ENCODE measurements at regions not wholly inside any gene's neighbourhood (a gene's known extent, or its start where the extent isn't known, plus 50 kb on each side); places are given as distances from the start of the nearest gene placed in this dataset.

DNA sequence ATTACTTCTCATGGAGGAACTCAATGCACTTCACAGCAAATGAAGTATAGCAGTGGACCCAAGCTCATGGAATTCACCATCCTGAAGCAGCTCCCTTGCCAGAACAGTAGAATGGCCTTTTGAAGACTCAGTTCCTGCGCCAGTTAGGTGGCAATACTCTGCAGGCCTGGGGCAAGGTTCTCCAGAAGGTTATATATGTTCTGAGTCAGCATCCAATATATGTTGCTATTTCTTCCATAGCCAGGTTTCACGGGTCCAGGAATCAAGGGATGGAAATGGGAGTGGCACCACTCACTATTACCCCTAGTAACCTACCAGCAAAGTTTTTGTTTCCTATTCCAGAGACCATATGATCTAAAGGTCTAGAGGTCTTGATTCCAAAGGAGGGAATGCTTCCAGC lies 56.4 kb upstream of the CNKSR3 start:
- no peaks in the 10 kb centered on the region for H3K27me3 Mint-ChIP-seq (ENCODE audit: low read depth in 3 of 3)
- Histone ChIP-seq H4K20me1 (ENCODE audit: insufficient read depth, low read length) (no peaks in the 10 kb centered on the region), H3K9ac (ENCODE audit: insufficient read depth, low read length, poor library complexity, severe bottlenecking) (no peak overlapping the region), H3K36me3 (replicated peaks in 1 of 2; ENCODE audit: control insufficient read depth in 1 of 2, insufficient read depth in 2 of 2, low read length in 2 of 2) (no peaks in the 10 kb centered on the region), H3K4me3 (replicated peaks in 1 of 3; ENCODE audit: low read depth in 2 of 3, low read length in 3 of 3) (no peak overlapping the region), H3K9me3 (replicated peaks in 1 of 2; ENCODE audit: control insufficient read depth in 1 of 2, insufficient read depth in 1 of 2, low read length in 2 of 2) (no peaks in the 10 kb centered on the region), H3K27me3 (ENCODE audit: control insufficient read depth in 2 of 2, insufficient read depth in 2 of 2, low read length in 2 of 2) (no peaks in the 10 kb centered on the region), H3K4me1 (ENCODE audit: control insufficient read depth in 1 of 2, insufficient read depth in 2 of 2, low read length in 2 of 2) (no peaks in the 10 kb centered on the region), H3K4me2 (replicated peaks; ENCODE audit: extremely low read depth, low read length, poor library complexity, severe bottlenecking) (no peak overlapping the region), H3K79me2 (ENCODE audit: insufficient read depth, low read length) (no peaks in the 10 kb centered on the region), H3K27ac (ENCODE audit: low read depth in 1 of 2, low read length in 2 of 2) (no peak overlapping the region), H2AFZ (ENCODE audit: insufficient read depth, low read depth, low read length, poor library complexity, severe bottlenecking) (no peak overlapping the region)
- intact Hi-C loops (cut with micrococcal nuclease), result no loop called here
- H3K4me3 Mint-ChIP-seq, result no peak overlapping the region
- DNase-seq, result no peak
- peaks cover 0 to 7% (median under 1%) of the 10 kb centered on the region in 7 donors for H3K9me3 Mint-ChIP-seq
- H3K27ac Mint-ChIP-seq, result no peak overlapping the region
- 83% methylated on average over 1 of the region's 2 CpGs for WGBS (ENCODE audit: insufficient coverage)
- TF ChIP-seq, protein P1, sequence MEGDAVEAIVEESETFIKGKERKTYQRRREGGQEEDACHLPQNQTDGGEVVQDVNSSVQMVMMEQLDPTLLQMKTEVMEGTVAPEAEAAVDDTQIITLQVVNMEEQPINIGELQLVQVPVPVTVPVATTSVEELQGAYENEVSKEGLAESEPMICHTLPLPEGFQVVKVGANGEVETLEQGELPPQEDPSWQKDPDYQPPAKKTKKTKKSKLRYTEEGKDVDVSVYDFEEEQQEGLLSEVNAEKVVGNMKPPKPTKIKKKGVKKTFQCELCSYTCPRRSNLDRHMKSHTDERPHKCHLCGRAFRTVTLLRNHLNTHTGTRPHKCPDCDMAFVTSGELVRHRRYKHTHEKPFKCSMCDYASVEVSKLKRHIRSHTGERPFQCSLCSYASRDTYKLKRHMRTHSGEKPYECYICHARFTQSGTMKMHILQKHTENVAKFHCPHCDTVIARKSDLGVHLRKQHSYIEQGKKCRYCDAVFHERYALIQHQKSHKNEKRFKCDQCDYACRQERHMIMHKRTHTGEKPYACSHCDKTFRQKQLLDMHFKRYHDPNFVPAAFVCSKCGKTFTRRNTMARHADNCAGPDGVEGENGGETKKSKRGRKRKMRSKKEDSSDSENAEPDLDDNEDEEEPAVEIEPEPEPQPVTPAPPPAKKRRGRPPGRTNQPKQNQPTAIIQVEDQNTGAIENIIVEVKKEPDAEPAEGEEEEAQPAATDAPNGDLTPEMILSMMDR (IDR thresholded peaks at IDR 0.05), result no peak
- peaks cover under 1% of the 10 kb centered on the region for H3K4me1 Mint-ChIP-seq
- H3K36me3 Mint-ChIP-seq, result no peaks in the 10 kb centered on the region

DNA sequence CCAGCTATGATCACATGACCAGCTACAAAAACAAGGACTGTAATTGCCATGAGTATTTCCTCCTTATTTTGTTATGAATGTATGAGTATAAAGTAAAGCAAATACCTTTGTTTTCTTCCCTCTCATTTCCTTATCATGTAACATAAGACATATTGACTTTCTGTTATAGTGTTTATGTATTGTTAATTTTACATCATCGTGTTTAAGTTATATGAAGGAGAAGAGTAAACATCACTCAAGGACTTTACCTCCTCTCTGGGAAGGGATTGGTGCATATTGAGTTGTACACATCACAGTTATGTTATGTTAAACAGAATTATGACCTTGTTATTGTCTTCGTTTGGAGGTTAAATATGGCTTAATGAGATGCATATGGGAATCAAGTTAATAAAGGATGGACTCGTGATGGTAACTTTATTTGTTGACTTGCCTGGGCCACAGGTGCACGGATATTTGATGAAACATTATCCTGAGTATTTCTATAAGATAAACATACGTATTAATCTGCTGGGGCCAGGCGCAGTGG lies 57.3 kb upstream of the CNKSR3 start:
- no peaks in the 10 kb centered on the region for H3K27me3 Mint-ChIP-seq (ENCODE audit: low read depth in 3 of 3)
- no peaks in the 10 kb centered on the region for H4K20me1 ChIP-seq (ENCODE audit: insufficient read depth, low read length)
- WGBS (ENCODE audit: insufficient coverage), result 100% methylated on average over 1 of the region's 6 CpGs
- H3K4me1 Mint-ChIP-seq, result peaks cover 9% of the 10 kb centered on the region
- H3K4me1 ChIP-seq (ENCODE audit: control insufficient read depth in 1 of 2, insufficient read depth in 2 of 2, low read length in 2 of 2), result no peaks in the 10 kb centered on the region
- H3K9ac ChIP-seq (ENCODE audit: insufficient read depth, low read length, poor library complexity, severe bottlenecking), result no peak overlapping the region
- H3K27me3 ChIP-seq (ENCODE audit: control insufficient read depth in 2 of 2, insufficient read depth in 2 of 2, low read length in 2 of 2), result no peaks in the 10 kb centered on the region
- H3K27ac ChIP-seq (ENCODE audit: low read depth in 1 of 2, low read length in 2 of 2), result no peak overlapping the region
- H2AFZ ChIP-seq (ENCODE audit: insufficient read depth, low read depth, low read length, poor library complexity, severe bottlenecking), result no peak overlapping the region
- H3K9me3 Mint-ChIP-seq, result peaks cover 0 to 3% (median 0%) of the 10 kb centered on the region in 7 donors
- no peak overlapping the region for H3K4me3 Mint-ChIP-seq
- H3K36me3 Mint-ChIP-seq, result no peaks in the 10 kb centered on the region
- H3K4me3 ChIP-seq (replicated peaks in 1 of 3; ENCODE audit: low read depth in 2 of 3, low read length in 3 of 3), result no peak overlapping the region
- H3K27ac Mint-ChIP-seq, result no peak overlapping the region
- intact Hi-C loops (cut with micrococcal nuclease), result no loop called here
- TF ChIP-seq, protein P1 (IDR thresholded peaks at IDR 0.05), result no peak
- no peaks in the 10 kb centered on the region for H3K9me3 ChIP-seq (replicated peaks in 1 of 2; ENCODE audit: control insufficient read depth in 1 of 2, insufficient read depth in 1 of 2, low read length in 2 of 2)
- no peak for DNase-seq
- no peak overlapping the region for H3K4me2 ChIP-seq (replicated peaks; ENCODE audit: extremely low read depth, low read length, poor library complexity, severe bottlenecking)
- H3K79me2 ChIP-seq (ENCODE audit: insufficient read depth, low read length), result no peaks in the 10 kb centered on the region
- no peaks in the 10 kb centered on the region for H3K36me3 ChIP-seq (replicated peaks in 1 of 2; ENCODE audit: control insufficient read depth in 1 of 2, insufficient read depth in 2 of 2, low read length in 2 of 2)
